Natural killer cell (primary cell): ENCODE measurements at regions not wholly inside any gene's neighbourhood (a gene's known extent, or its start where the extent isn't known, plus 50 kb on each side); places are given as distances from the start of the nearest gene placed in this dataset.

Experiments
- ATAC-seq, 3 donors: fragments of 150-1000 bp in 2 of 3; fragments of 200-7000 bp in 1 of 3; cut with Tn5 transposase; 1 replicate in 1 of 3; 2 replicates in 2 of 3; pipeline ENCODE4 v1.10.0; 2021; ENCODE audit warnings: mild to moderate bottlenecking in 2 of 3, moderate library complexity in 2 of 3
- DNase-seq, 2 donors: peaks; one replicate each; pipeline versions ENCODE4 v3.0.0 to v3.0.0-alpha.2; 2013 to 2021; ENCODE audit warnings: mixed read lengths in 1 of 2
- H3K27ac ChIP-seq: one replicate; pipeline ENCODE4 v1.5.1; 2013; ENCODE audit warnings: mild to moderate bottlenecking, low read length
- H3K27me3 ChIP-seq: one replicate; pipeline ENCODE4 v1.6.1; 2013; ENCODE audit warnings: low read length; ENCODE audit not compliant: control insufficient read depth, insufficient read depth
- H3K36me3 ChIP-seq: one replicate; pipeline ENCODE4 v1.6.1; 2013; ENCODE audit warnings: low read length; ENCODE audit not compliant: control insufficient read depth, insufficient read depth
- H3K4me1 ChIP-seq: one replicate; pipeline ENCODE4 v1.6.1; 2013; ENCODE audit warnings: low read length; ENCODE audit not compliant: control insufficient read depth, insufficient read depth
- H3K4me3 ChIP-seq: one replicate; pipeline ENCODE4 v1.5.1; 2013; ENCODE audit warnings: low read length
- H3K9me3 ChIP-seq: one replicate; pipeline ENCODE4 v1.6.1; 2013; ENCODE audit warnings: low read length; ENCODE audit not compliant: control insufficient read depth, insufficient read depth
- H3K27ac Mint-ChIP-seq, 2 donors: one replicate each; pipeline ENCODE4 v1.8.0; 2022; ENCODE audit warnings: mild to moderate bottlenecking in 2 of 2, mixed read lengths in 2 of 2, moderate library complexity in 1 of 2
- H3K27me3 Mint-ChIP-seq, 2 donors: one replicate each; pipeline ENCODE4 v1.8.0; 2022; ENCODE audit warnings: low read depth in 2 of 2, mixed read lengths in 2 of 2
- H3K36me3 Mint-ChIP-seq: one replicate; pipeline ENCODE4 v1.8.0; 2022; ENCODE audit warnings: mixed read lengths
- H3K4me1 Mint-ChIP-seq, 2 donors: one replicate each; pipeline ENCODE4 v1.8.0; 2022; ENCODE audit warnings: mixed read lengths in 2 of 2
- H3K4me3 Mint-ChIP-seq: one replicate; pipeline ENCODE4 v1.8.0; 2022; ENCODE audit warnings: mild to moderate bottlenecking, moderate library complexity, mixed read lengths
- H3K9me3 Mint-ChIP-seq, 2 donors: one replicate each; pipeline ENCODE4 v1.8.0; 2022; ENCODE audit warnings: mixed read lengths in 2 of 2
- CTCF ChIP-seq: fragments of 200-600 bp; IDR thresholded peaks from one replicate; pipeline ENCODE4 v1.8.0; 2022; ENCODE audit warnings: antibody characterized with exemption
- WGBS: methylation state at CpG from one replicate; pipeline ENCODE4 v1.1.7; 2013; ENCODE audit warnings: missing lambda C conversion rate; ENCODE audit not compliant: insufficient coverage; 5-methylcytosine and 5-hydroxymethylcytosine counted together
- intact Hi-C: fragments of 100-400 bp; cut with micrococcal nuclease; formaldehyde crosslinking; loops from one replicate; pipeline ENCODE4 v1.14.2; 2022

- Mint-ChIP-seq H3K27me3 (no peaks in the 10 kb centered on the region), H3K36me3 (no peaks in the 10 kb centered on the region), H3K27ac (no peak overlapping the region), H3K4me3 (no peak overlapping the region), H3K9me3 (peaks cover 2 to 4% of the 10 kb centered on the region in 2 donors), H3K4me1 (no peaks in the 10 kb centered on the region)
- Histone ChIP-seq H3K36me3 (no peaks in the 10 kb centered on the region), H3K27ac (no peak overlapping the region), H3K27me3 (no peaks in the 10 kb centered on the region), H3K4me3 (no peak overlapping the region), H3K9me3 (no peaks in the 10 kb centered on the region), H3K4me1 (no peaks in the 10 kb centered on the region)
- intact Hi-C loops, result no loop called here
- no peak for TF ChIP-seq CTCF
- no peak for ATAC-seq
- no peak for DNase-seq
- WGBS, result 100% methylated on average over 4 of the region's 4 CpGs
Observed at GRCh38 chr2:150997066-150997465, 264.6 kb downstream of the RBM43 start.

- no peak for TF ChIP-seq CTCF
- H3K4me1 Mint-ChIP-seq, result no peaks in the 10 kb centered on the region
- Histone ChIP-seq H3K4me1 (no peaks in the 10 kb centered on the region), H3K27me3 (no peaks in the 10 kb centered on the region), H3K4me3 (no peak overlapping the region), H3K36me3 (no peaks in the 10 kb centered on the region), H3K9me3 (no peaks in the 10 kb centered on the region), H3K27ac (no peak overlapping the region)
- H3K9me3 Mint-ChIP-seq, result peaks cover 4 to 16% of the 10 kb centered on the region in 2 donors
- no peak overlapping the region for H3K27ac Mint-ChIP-seq
- intact Hi-C loops, result no loop called here
- DNase-seq (no peak), ATAC-seq (no peak)
- H3K27me3 Mint-ChIP-seq, result no peaks in the 10 kb centered on the region
- no peaks in the 10 kb centered on the region for H3K36me3 Mint-ChIP-seq
- WGBS, result 100% methylated on average over 1 of the region's 2 CpGs
- H3K4me3 Mint-ChIP-seq, result no peak overlapping the region
Observed at GRCh38 chr2:150994076-150994475, 267.6 kb downstream of the RBM43 start.

- H3K4me1 ChIP-seq, result no peaks in the 10 kb centered on the region
- TF ChIP-seq CTCF, result no peak
- intact Hi-C loops, result no loop called here
- H3K27me3 ChIP-seq, result no peaks in the 10 kb centered on the region
- no peak overlapping the region for H3K4me3 ChIP-seq
- Mint-ChIP-seq H3K4me1 (no peaks in the 10 kb centered on the region), H3K4me3 (no peak overlapping the region), H3K27ac (no peak overlapping the region), H3K9me3 (peaks cover 3 to 30% of the 10 kb centered on the region in 2 donors), H3K27me3 (no peaks in the 10 kb centered on the region), H3K36me3 (no peaks in the 10 kb centered on the region)
- peaks cover 6% of the 10 kb centered on the region for H3K9me3 ChIP-seq
- DNase-seq (no peak), ATAC-seq (no peak)
- WGBS, result no CpG with 5 or more reads among the region's 1 CpG
- no peaks in the 10 kb centered on the region for H3K36me3 ChIP-seq
- H3K27ac ChIP-seq, result no peak overlapping the region
Observed at GRCh38 chr2:150989969-150990368, 271.7 kb downstream of the RBM43 start.

- Histone ChIP-seq H3K36me3 (no peaks in the 10 kb centered on the region), H3K4me3 (no peak overlapping the region), H3K9me3 (peaks cover 6% of the 10 kb centered on the region), H3K27ac (no peak overlapping the region), H3K27me3 (no peaks in the 10 kb centered on the region), H3K4me1 (no peaks in the 10 kb centered on the region)
- H3K27me3 Mint-ChIP-seq, result no peaks in the 10 kb centered on the region
- DNase-seq (no peak), ATAC-seq (no peak)
- H3K4me3 Mint-ChIP-seq, result no peak overlapping the region
- H3K4me1 Mint-ChIP-seq, result no peaks in the 10 kb centered on the region
- H3K36me3 Mint-ChIP-seq, result no peaks in the 10 kb centered on the region
- no peak overlapping the region for H3K27ac Mint-ChIP-seq
- intact Hi-C loops, result no loop called here
- no peak for TF ChIP-seq CTCF
- H3K9me3 Mint-ChIP-seq, result peaks cover 9 to 22% of the 10 kb centered on the region in 2 donors
Observed at GRCh38 chr2:150985741-150986140, 275.9 kb downstream of the RBM43 start.
